ENCODE measurements at regions not wholly inside any gene's neighbourhood (a gene's known extent, or its start where the extent isn't known, plus 50 kb on each side); places are given as distances from the start of the nearest gene placed in this dataset.

- H3K27me3 Mint-ChIP-seq (ENCODE audit: insufficient read depth): no peaks in the 10 kb centered on the region
These were observed 213.0 kb downstream of the NECTIN3 start for GRCh38 chr3:111284503-111285183.

GRCh38 chr3:111285184-111285538 is 213.5 kb downstream of the NECTIN3 start:
- H3K4me1 Mint-ChIP-seq: no peaks in the 10 kb centered on the region
- H3K36me3 Mint-ChIP-seq (ENCODE audit: low read depth): no peaks in the 10 kb centered on the region
- no peaks in the 10 kb centered on the region for H3K27me3 ChIP-seq (ENCODE audit: control insufficient read depth, insufficient read depth, low read length, poor library complexity, severe bottlenecking)
- no peaks in the 10 kb centered on the region for H3K9me3 Mint-ChIP-seq
- no peak overlapping the region for H3K4me3 Mint-ChIP-seq
- TF ChIP-seq CTCF (conservative IDR thresholded peaks at IDR 0.05): no peak
- no peaks in the 10 kb centered on the region for H3K9me3 ChIP-seq (ENCODE audit: control insufficient read depth, low read length)
- no peaks in the 10 kb centered on the region for H3K27me3 Mint-ChIP-seq (ENCODE audit: insufficient read depth)
- H3K36me3 ChIP-seq (ENCODE audit: control insufficient read depth, insufficient read depth, low read length): no peaks in the 10 kb centered on the region
- no peak for DNase-seq
- no peak overlapping the region for H3K9ac ChIP-seq (ENCODE audit: extremely low read depth, low read length, poor library complexity, severe bottlenecking)
- H3K4me1 ChIP-seq (ENCODE audit: control insufficient read depth, insufficient read depth, low read length): no peaks in the 10 kb centered on the region
- H3K27ac ChIP-seq (ENCODE audit: low read depth, low read length): no peak overlapping the region
- WGBS, 2 experiments (ENCODE audit: insufficient coverage in 1 of 2, insufficient read length in 1 of 2): 92 to 100% methylated on average over 1 of the region's 1 CpG
- no peak overlapping the region for H3K27ac Mint-ChIP-seq
- no peak overlapping the region for H3K4me3 ChIP-seq (ENCODE audit: low read length)

More at GRCh38 chr3:111284503-111285183, 213.0 kb downstream of the NECTIN3 start:
- Mint-ChIP-seq H3K27ac (no peak overlapping the region), H3K36me3 (ENCODE audit: low read depth) (no peaks in the 10 kb centered on the region), H3K4me3 (no peak overlapping the region), H3K9me3 (no peaks in the 10 kb centered on the region), H3K4me1 (no peaks in the 10 kb centered on the region)
- Histone ChIP-seq H3K9me3 (ENCODE audit: control insufficient read depth, low read length) (no peaks in the 10 kb centered on the region), H3K4me3 (ENCODE audit: low read length) (no peak overlapping the region), H3K36me3 (ENCODE audit: control insufficient read depth, insufficient read depth, low read length) (no peaks in the 10 kb centered on the region), H3K27me3 (ENCODE audit: control insufficient read depth, insufficient read depth, low read length, poor library complexity, severe bottlenecking) (no peaks in the 10 kb centered on the region), H3K4me1 (ENCODE audit: control insufficient read depth, insufficient read depth, low read length) (no peaks in the 10 kb centered on the region), H3K27ac (ENCODE audit: low read depth, low read length) (no peak overlapping the region), H3K9ac (ENCODE audit: extremely low read depth, low read length, poor library complexity, severe bottlenecking) (no peak overlapping the region)
- 74 to 90% methylated on average over 4 of the region's 4 CpGs for WGBS, 2 experiments (ENCODE audit: insufficient coverage in 1 of 2, insufficient read length in 1 of 2)
- TF ChIP-seq CTCF (conservative IDR thresholded peaks at IDR 0.05): no peak
- DNase-seq: no peak

- Mint-ChIP-seq H3K4me3 (no peak overlapping the region), H3K27ac (no peak overlapping the region), H3K9me3 (no peaks in the 10 kb centered on the region), H3K4me1 (no peaks in the 10 kb centered on the region), H3K36me3 (ENCODE audit: low read depth) (no peaks in the 10 kb centered on the region), H3K27me3 (ENCODE audit: insufficient read depth) (no peaks in the 10 kb centered on the region)
- no peak for DNase-seq
- Histone ChIP-seq H3K4me3 (ENCODE audit: low read length) (no peak overlapping the region), H3K27ac (ENCODE audit: low read depth, low read length) (no peak overlapping the region), H3K4me1 (ENCODE audit: control insufficient read depth, insufficient read depth, low read length) (no peaks in the 10 kb centered on the region), H3K27me3 (ENCODE audit: control insufficient read depth, insufficient read depth, low read length, poor library complexity, severe bottlenecking) (no peaks in the 10 kb centered on the region), H3K36me3 (ENCODE audit: control insufficient read depth, insufficient read depth, low read length) (no peaks in the 10 kb centered on the region), H3K9me3 (ENCODE audit: control insufficient read depth, low read length) (no peaks in the 10 kb centered on the region), H3K9ac (ENCODE audit: extremely low read depth, low read length, poor library complexity, severe bottlenecking) (no peak overlapping the region)
- no peak for TF ChIP-seq CTCF (conservative IDR thresholded peaks at IDR 0.05)
- 92 to 93% methylated on average over 4 of the region's 4 CpGs for WGBS, 2 experiments (ENCODE audit: insufficient coverage in 1 of 2, insufficient read length in 1 of 2)
These were observed 214.1 kb downstream of the NECTIN3 start for GRCh38 chr3:111285694-111286093.
